ENCODE measurements at regions not wholly inside any gene's neighbourhood (a gene's known extent, or its start where the extent isn't known, plus 50 kb on each side); places are given as distances from the start of the nearest gene placed in this dataset.
A peak's percentile ranks its signal among the peaks of the same experiment; 100 is the strongest.

DNA sequence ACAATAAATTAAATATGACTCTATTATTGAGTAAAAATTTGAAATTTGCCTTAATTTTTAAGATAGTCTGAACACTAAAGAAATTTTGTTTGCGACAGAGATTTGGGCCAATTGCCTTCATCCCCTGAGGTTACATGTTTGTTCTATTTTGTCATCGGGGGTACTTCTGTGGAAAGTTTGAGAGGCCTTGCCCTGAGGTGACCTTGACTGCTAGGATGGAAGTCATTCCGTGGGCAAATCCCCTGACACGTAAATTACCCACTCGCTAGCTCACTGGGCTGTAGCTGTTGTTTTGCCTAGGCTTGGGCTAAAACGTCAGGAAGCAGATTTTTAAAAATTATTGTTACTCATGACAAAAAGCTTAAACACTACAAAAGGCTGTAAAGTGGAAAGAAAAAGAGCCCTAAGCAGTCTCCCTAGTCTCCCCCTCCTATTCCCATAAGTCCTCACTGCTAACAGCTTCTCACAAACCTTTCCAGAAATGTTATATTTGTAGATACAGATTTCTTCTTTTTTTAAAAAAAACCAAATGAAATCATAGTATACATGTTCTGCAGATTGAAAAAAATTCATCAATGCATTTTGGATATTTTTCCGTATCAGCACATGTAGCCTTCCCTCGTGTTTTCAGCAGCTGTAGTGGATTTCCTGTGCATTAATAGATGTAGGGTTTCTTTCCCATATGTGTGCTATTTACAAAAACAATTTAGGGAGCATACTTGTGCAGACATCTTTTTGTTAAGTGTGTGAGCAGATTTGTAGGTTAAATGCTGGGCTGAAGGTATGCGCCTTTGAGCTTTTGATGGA is 142.7 kb downstream of the MRPS6 start:
- H3K27me3 ChIP-seq (ENCODE audit: low read depth): no peaks in the 10 kb centered on the region
- DNase-seq: no peak
- H3K4me3 ChIP-seq: peak overlapping the region; percentile 5
- intact Hi-C loops (cut with micrococcal nuclease): no loop called here
- TF ChIP-seq CTCF (IDR thresholded peaks at IDR 0.05; ENCODE audit: borderline replicate concordance): no peak
- H3K4me1 ChIP-seq: peaks cover 22% of the 10 kb centered on the region
- peak overlapping the region; percentile 56 for H3K27ac ChIP-seq (replicated peaks)
- H3K9me3 ChIP-seq (replicated peaks): peaks cover 17% of the 10 kb centered on the region
- H3K36me3 ChIP-seq: no peaks in the 10 kb centered on the region

DNA sequence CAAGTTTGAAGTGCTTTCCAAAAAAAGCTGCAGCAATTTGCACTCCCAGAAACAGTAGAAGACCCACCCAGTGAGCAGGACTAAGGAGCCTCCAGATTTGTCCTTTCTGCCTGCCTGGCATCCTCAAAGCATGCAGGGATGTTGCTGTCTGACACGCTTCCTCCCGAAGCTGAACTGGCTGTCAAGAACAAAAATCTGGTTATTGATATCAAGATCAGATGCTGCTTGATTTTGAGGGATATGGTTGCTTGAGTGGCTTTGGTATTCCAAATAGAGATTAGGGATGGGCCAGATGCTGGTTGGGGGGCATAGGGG is 143.3 kb downstream of the MRPS6 start:
- no peak for DNase-seq
- Histone ChIP-seq H3K27me3 (ENCODE audit: low read depth) (no peaks in the 10 kb centered on the region), H3K36me3 (no peaks in the 10 kb centered on the region), H3K27ac (replicated peaks) (peak overlapping the region; percentile 56), H3K9me3 (replicated peaks) (peaks cover 17% of the 10 kb centered on the region), H3K4me3 (no peak overlapping the region), H3K4me1 (peaks cover 22% of the 10 kb centered on the region)
- TF ChIP-seq CTCF (IDR thresholded peaks at IDR 0.05; ENCODE audit: borderline replicate concordance): no peak
- intact Hi-C loops (cut with micrococcal nuclease): no loop called here

GRCh38 chr21:34217263-34217662 is 143.9 kb downstream of the MRPS6 start:
- intact Hi-C loops (cut with micrococcal nuclease): no loop called here
- no peak for DNase-seq
- no peak overlapping the region for H3K27ac ChIP-seq (replicated peaks)
- TF ChIP-seq CTCF (IDR thresholded peaks at IDR 0.05; ENCODE audit: borderline replicate concordance): no peak
- H3K4me1 ChIP-seq: peaks cover 22% of the 10 kb centered on the region
- H3K27me3 ChIP-seq (ENCODE audit: low read depth): no peaks in the 10 kb centered on the region
- no peaks in the 10 kb centered on the region for H3K36me3 ChIP-seq
- H3K9me3 ChIP-seq (replicated peaks): peaks cover 17% of the 10 kb centered on the region
- H3K4me3 ChIP-seq: no peak overlapping the region

DNA sequence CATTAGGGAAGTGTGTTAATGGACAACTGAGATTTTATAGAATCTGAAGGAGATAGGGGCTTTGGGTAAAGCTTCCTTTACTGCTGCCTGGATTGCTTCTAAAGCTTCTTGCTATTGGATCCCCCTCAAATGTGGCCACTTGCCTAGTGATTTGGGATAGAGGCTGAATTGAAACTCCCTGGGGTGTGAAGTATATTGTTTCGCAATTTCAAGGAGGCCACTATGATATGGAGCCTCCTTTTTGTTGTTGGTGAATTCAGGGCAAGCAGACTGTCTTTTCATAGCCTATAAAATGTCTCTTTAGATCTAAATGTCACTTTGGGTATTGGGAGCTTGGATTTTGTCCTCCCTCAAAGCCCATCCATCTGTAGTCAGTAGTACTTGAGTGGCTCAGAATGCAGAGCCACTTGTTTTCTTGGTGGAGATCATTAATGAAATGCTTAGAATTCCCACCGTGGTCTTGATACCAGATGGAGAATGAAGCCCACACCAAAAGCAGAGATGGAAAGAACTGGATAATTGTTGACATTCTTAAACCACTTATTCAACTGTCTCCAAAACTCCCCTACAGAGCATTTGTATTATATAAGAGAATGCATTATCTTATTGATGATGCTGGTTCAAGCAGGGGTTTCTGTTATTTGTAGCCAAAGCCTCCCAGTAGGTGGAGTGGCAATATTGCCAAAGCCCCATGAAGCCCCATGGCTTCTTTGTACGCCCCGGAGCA is 144.3 kb upstream of the KCNE2 start:
- Histone ChIP-seq H3K27ac (replicated peaks) (no peak overlapping the region), H3K27me3 (ENCODE audit: low read depth) (no peaks in the 10 kb centered on the region), H3K9me3 (replicated peaks) (peaks cover 4% of the 10 kb centered on the region), H3K4me1 (peaks cover 22% of the 10 kb centered on the region), H3K4me3 (no peak overlapping the region), H3K36me3 (no peaks in the 10 kb centered on the region)
- DNase-seq: no peak
- intact Hi-C loops (cut with micrococcal nuclease): no loop called here
- no peak for TF ChIP-seq CTCF (IDR thresholded peaks at IDR 0.05; ENCODE audit: borderline replicate concordance)

DNA sequence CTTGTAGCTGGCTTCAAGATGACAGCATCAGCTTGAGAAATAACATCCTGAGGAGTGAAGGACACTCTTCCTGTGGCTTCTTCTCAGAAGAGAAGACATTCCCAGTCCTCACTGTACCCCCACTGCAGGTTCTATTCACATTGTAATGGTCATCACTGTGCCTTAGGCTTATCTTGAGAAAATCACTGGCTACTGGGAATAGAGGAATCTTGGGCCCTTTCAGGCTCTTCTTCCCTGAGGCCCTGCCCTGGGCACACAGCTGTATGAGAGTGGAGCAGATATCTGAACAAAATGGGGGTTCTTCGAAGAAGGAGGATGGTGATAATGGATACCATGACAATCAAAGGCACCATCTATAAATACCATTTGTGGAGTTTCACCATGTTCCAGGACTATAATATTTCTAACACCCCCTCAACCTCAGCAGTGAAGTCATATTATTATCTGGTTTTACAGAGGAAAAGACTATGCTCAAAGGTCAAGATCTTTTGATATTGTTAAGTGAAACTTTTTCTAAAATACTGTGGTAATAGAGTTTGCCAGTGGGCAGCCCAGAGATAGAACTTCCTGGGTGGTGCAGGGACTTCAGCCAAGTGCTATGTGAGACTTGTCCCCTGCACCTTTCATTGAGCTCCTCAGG is 143.1 kb upstream of the KCNE2 start:
- intact Hi-C loops (cut with micrococcal nuclease): no loop called here
- Histone ChIP-seq H3K27ac (replicated peaks) (no peak overlapping the region), H3K36me3 (no peaks in the 10 kb centered on the region)

More for the DNA sequence above, 143.1 kb upstream of the KCNE2 start:
- Histone ChIP-seq H3K27me3 (ENCODE audit: low read depth) (no peaks in the 10 kb centered on the region), H3K9me3 (replicated peaks) (no peaks in the 10 kb centered on the region), H3K4me1 (peaks cover 18% of the 10 kb centered on the region), H3K4me3 (no peak overlapping the region)
- DNase-seq: no peak
- no peak for TF ChIP-seq CTCF (IDR thresholded peaks at IDR 0.05; ENCODE audit: borderline replicate concordance)
